Fibroblast of villous mesenchyme (primary cell): ENCODE measurements at regions not wholly inside any gene's neighbourhood (a gene's known extent, or its start where the extent isn't known, plus 50 kb on each side); places are given as distances from the start of the nearest gene placed in this dataset.

Experiments
- DNase-seq: peaks from one replicate; pipeline ENCODE4 v3.0.0-alpha.2; 2010; ENCODE audit warnings: low read depth
- H3K4me3 ChIP-seq: 2 replicates; pipeline ENCODE4 v1.5.1; 2011; ENCODE audit warnings: low read depth, mild to moderate bottlenecking, low read length
- CTCF ChIP-seq: IDR thresholded peaks from 2 replicates; pipeline ENCODE4 v1.5.1; 2012; ENCODE audit warnings: low read depth, mild to moderate bottlenecking, low read length; ENCODE audit not compliant: insufficient read depth

GRCh38 chr2:108129636-108130035, 110.1 kb upstream of the SULT1C3 start:
- no peak for TF ChIP-seq CTCF
- no peak overlapping the region for H3K4me3 ChIP-seq
- no peak for DNase-seq

GRCh38 chr2:108133457-108133856, 106.3 kb upstream of the SULT1C3 start:
- no peak for TF ChIP-seq CTCF
- DNase-seq = no peak
- no peak overlapping the region for H3K4me3 ChIP-seq

- H3K4me3 ChIP-seq = no peak overlapping the region
- peak; percentile 15 for DNase-seq
These were observed 100.2 kb upstream of the SULT1C3 start for GRCh38 chr2:108139521-108139920.

GRCh38 chr2:108145557-108146326, 94.0 kb upstream of the SULT1C3 start:
- H3K4me3 ChIP-seq = no peak overlapping the region
- no peak for DNase-seq
- no peak for TF ChIP-seq CTCF

More at GRCh38 chr2:108139521-108139920, 100.2 kb upstream of the SULT1C3 start:
- TF ChIP-seq CTCF = no peak

GRCh38 chr2:108148555-108148954, 91.2 kb upstream of the SULT1C3 start:
- DNase-seq = no peak
- no peak for TF ChIP-seq CTCF
- H3K4me3 ChIP-seq = no peak overlapping the region

- no peak for DNase-seq
- no peak for TF ChIP-seq CTCF
- no peak overlapping the region for H3K4me3 ChIP-seq
These were observed 85.3 kb upstream of the SULT1C3 start for GRCh38 chr2:108154366-108155061.

GRCh38 chr2:108161298-108161697, 78.5 kb upstream of the SULT1C3 start:
- no peak for DNase-seq
- no peak for TF ChIP-seq CTCF
- no peak overlapping the region for H3K4me3 ChIP-seq
